HG02970 (cell line): ENCODE measurements at regions not wholly inside any gene's neighbourhood (a gene's known extent, or its start where the extent isn't known, plus 50 kb on each side); places are given as distances from the start of the nearest gene placed in this dataset.
"Not testable (repeated sequence)": the region's sequence is repeated elsewhere in the genome, so short reads cannot be mapped to it uniquely, and the experiment has no call there.

Source experiments
- ATAC-seq: cut with Tn5 transposase; IDR thresholded peaks from one replicate; pipeline ENCODE4 v1.9.1; 2021; ENCODE audit warnings: mild to moderate bottlenecking, moderate library complexity, moderate number of reproducible peaks; ENCODE audit not compliant: unreplicated experiment, low FRiP score

DNA sequence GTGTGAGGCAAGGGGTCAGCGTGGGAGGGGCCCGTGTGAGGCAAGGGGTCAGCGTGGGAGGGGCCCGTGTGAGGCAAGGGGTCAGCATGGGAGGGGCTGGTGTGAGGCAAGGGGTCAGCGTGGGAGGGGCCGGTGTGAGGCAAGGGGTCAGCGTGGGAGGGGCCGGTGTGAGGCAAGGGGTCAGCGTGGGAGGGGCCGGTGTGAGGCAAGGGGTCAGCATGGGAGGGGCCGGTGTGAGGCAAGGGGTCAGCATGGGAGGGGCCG, 119.2 kb downstream of the SEPTIN14 start:
- ATAC-seq, result not testable (repeated sequence)

GRCh38 chr7:55742651-55743453, 119.7 kb downstream of the SEPTIN14 start:
- not testable (repeated sequence) for ATAC-seq

DNA sequence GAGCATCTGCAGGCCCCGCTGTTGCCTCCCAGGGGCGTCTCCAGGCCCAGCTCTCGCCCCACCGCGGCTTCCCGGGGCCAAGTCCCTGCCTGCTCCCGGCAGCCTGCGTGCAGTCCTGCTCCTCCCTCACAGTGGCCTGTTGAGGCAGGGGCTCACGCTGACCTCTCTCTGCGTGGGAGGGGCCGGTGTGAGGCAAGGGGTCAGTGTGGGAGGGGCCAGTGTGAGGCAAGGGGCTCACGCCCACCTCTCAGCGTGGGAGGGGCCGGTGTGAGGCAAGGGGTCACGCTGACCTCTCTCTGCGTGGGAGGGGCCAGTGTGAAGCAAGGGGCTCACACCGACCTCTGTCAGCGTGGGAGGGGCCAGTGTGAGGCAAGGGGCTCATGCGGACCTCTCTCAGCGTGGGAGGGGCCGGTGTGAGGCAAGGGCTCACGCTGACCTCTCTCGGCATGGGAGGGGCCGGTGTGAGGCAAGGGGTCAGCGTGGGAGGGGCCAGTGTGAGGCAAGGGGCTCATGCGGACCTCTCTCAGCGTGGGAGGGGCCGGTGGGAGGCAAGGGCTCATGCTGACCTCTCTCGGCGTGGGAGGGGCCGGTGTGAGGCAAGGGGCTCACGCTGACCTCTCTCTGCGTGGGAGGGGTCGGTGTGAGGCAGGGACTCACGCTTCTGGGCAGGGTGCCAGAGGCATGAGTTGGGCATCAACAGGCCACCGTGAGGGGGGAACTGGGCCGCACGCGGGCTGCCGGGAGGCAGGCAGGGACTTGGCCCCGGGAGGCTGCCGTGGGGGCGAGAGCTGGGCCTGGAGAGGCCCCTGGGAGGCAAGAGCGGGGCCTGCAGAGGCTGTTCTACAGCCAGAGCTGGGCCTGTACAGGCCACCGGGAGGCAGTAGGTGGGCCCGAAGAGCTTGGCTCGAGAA, 120.6 kb downstream of the SEPTIN14 start:
- not testable (repeated sequence) for ATAC-seq

DNA sequence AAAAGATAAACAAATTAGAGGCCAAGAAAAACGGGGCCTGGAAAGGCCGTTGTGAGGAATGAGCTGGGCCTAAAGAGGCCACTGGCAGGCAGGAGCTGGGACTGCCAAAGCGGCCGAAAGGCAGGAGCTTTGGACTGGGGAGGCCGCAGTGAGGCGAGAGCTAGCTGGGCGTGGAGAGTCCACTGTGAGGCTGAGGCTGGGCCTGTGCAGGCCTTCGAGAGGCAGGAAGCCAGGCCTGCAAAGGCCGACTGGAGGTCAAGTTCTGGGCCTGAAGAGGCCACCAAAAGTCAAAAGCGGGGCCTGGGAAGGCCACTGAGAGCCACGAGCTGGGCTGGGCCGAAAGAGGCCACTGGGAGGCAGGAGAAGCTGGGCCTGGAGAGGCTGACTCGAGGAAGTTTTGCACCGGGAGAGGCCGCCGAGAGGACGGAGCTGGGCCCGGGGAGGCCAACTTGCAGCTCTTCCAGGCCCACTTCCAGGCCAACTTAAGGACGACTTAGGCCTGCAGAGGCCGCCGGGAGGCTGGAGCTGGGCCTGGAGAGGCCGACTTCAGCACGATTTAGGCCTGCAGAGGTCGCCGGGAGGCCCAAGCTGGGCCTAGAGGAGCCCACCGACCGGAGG, 121.8 kb downstream of the SEPTIN14 start:
- not testable (repeated sequence) for ATAC-seq

GRCh38 chr7:55740053-55740452, 122.5 kb downstream of the SEPTIN14 start:
- not testable (repeated sequence) for ATAC-seq

- ATAC-seq, result not testable (repeated sequence)
These were observed 125.8 kb downstream of the SEPTIN14 start for GRCh38 chr7:55736641-55737221.

- no peak for ATAC-seq
These were observed 129.1 kb downstream of the SEPTIN14 start for GRCh38 chr7:55733241-55734140.

GRCh38 chr7:55731931-55732330, 130.6 kb downstream of the SEPTIN14 start:
- ATAC-seq, result no peak

DNA sequence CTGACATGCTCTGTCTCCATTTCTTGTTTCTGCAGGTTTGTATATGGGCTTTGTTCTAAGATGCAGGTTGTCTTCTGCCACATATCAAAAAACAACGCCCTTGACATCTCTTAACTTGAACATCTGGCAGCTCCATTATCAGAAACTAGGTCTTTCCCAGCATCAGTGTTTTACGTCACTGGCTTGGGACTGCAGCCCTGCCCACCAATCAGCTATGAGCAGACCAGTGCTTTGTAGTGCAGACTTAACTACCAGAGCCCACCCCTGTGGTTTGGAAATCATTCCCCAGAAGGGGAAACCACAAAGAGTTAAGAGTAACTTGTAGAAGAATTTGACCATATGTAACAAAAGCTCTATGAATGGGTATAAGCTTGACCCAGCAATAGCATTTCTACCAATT, 132.4 kb downstream of the SEPTIN14 start:
- no peak for ATAC-seq

DNA sequence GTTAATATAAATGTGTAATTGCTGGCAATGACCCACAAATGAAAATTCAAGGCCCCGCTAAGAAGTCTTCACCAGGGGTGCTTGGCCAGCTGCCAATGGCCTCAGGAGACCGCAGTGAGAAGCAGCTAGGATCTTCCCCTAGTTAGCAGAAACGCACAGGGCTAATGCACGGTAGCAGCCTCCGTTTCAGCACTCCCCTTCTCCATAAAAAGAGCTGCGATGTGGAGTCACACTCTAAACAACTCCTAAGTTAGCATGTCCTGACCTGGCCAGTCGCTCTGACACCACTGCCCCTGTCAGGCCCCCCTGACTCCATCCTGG, 139.0 kb downstream of the SEPTIN14 start:
- no peak for ATAC-seq

DNA sequence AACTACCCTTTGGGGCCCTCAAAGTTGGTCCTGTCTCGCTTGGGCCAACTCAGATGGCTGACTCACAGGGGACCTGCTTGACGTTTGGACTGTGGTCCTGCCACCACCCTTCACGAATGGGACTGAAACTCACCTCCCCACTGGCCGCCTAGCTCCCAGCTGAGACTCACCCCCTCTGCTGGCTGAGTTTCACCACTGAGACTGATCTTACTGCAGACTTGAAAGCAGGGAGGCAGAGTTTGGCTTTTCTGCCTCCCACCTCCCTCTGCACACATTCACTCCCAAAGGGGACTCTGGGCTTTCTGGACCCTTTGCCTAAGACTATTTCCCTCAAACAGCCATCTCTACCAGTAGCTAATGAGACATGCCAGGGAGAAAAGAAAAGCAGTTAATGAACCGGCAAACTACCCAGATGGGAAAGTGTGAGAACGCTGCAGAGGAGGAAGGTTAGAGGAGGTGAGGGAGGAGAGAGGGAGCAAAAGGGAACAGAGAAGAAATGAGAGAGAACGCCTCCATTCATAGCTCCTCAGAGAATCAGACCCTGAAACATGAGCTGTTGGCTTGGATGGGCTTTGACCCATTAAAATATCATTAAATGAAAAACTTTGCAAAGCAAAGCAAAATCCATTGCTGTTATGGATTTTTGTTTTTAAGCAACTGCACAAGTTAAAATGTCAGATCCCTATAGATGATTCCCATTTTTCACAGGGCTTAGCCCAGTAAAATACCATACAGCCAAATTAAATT, 139.5 kb downstream of the SEPTIN14 start:
- peak; percentile 81 for ATAC-seq

DNA sequence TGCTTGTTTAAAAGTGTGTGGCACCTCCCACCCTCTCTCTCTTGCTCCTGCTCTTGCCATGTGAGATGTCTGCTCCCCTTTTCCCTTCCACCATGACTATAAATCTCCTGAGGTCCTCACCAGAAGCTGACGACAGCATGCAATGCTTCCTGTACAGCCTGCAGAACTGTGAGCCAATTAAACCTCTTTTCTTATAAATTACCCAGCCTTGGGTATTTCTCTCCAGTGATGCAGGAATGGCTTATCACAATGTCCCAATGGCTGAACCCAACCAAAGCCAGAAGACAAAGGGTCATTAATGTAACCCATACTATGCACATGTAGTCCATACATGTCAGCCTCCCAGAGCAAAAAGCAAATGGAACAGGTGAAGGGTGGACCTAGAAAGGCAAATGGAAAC, 141.5 kb downstream of the SEPTIN14 start:
- not testable (repeated sequence) for ATAC-seq

DNA sequence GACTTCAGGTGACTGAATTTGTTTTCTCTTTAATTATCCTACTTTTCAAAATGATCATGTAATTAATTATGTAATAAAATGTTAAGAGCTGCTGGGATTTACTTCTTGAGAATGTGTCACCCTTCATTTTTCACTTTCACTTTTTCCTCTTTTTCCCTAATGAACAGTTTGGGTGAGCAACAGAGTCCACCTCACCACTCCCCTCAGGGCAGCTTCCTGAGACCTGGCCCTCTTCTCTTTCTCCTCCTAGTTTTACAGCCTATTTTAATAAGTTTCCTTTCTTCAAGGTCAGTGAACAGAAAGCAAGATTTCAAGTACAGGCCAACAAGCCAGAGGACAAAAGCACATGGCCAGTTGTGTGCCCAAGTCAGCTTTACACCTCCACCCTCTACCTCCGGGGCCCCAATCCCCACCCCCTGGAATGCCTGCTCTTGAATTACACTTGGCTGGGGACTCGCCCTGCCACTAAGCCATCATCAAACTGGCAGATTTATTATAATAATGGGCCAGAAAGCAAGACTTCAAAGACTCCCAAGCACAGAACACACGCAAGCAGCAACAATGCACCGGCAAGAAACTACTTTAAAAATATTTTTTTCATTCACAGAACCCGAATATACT, 143.1 kb upstream of the VOPP1 start:
- not testable (repeated sequence) for ATAC-seq

- ATAC-seq, result not testable (repeated sequence)
These were observed 142.1 kb upstream of the VOPP1 start for GRCh38 chr7:55714370-55714769.

DNA sequence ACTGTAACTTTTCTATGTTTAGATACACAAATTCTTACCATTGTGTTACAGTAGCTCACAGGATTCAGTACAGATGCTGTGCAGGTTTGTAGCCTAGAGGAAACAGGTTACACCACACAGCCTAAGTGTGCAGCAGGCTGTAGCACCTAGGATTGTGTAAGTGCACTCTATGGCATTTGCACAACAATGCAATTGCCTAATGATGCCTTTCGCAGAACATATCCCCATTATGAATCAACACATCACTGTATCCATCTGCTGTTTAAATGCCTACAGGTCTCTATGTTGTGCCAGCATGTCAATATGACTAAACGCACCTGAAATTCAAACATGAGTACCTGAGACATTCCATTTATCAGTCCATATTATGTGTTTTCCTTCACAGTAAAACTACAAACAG, 138.0 kb upstream of the VOPP1 start:
- not testable (repeated sequence) for ATAC-seq

DNA sequence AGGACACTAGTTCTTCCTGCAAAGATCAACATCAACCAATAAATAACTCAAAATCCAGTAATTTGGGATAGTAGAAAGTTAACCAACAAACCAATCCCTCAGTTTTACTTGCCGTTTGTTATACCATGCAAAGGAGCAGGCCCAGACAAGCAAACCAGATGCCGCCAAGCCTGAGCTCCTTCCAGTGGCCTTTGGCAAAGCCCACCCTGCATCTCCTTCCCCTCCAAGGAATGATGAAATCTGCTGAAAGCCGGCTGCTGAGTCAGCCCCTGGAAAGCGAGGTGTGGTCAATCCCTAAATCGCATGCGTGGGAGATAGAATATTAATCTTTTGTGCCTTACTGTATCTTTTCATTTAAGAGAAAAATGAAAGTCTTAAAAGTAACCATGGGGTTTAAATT, 135.7 kb upstream of the VOPP1 start:
- ATAC-seq, result not testable (repeated sequence)

DNA sequence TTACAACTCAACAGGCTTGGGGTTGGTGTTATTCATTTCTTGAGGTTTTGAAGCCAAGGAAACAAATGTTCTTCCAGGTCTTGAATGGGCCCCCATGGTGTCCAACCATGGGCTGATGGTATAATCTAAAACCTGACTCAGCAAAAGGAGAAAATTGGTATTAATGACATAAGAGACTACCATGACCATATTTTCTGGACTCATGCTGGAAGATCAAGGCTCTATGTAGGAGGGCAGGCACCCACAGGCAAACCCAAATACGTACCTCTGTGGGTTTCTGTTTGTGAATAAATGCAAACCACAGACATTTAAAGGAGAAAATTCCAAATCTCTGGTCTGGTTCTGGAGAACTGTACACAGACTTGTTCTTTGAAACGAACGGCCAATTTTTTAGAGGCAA, 135.1 kb upstream of the VOPP1 start:
- ATAC-seq, result not testable (repeated sequence)

DNA sequence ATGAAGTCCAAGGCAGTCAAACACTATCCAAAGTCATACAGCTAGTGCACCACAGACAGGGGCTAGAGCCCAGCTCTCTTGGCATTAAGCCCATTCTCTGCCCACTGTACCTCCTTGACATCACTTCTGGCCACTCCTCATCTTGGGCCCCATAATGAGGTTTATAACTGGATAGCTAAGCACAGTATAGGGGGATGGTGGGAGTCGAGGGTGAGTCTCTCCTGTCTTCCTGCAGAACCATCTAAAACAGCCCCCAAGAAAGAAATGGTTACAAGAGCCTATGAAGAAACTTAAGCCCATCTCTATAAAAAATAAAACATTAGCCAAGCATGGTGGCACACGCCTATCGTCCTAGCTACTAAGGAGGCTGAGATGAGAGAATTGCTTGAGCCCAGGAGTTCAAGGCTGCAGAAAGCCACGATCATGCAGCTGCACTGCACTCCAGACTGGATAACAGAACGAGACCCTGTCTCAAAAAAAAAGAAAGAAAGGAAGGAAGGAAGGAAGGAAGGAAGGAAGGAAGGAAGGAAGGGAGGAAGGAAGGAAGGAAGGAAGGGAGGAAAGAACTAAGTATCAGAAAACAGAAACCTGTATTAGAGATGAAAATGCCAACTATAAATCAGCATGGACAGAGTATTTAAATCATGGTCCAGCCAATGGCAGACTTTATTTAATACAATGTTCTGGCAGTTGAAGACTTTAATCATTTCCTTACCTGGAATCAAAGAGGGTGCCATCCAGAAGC, 134.3 kb upstream of the VOPP1 start:
- ATAC-seq, result not testable (repeated sequence)
